H1 (cell line): ENCODE measurements at regions not wholly inside any gene's neighbourhood (a gene's known extent, or its start where the extent isn't known, plus 50 kb on each side); places are given as distances from the start of the nearest gene placed in this dataset.

Source experiments
- ATF2 ChIP-seq: IDR thresholded peaks from 2 replicates; pipeline ENCODE4 v1.6.1; 2012; ENCODE audit warnings: low read length, inconsistent platforms
- BRCA1 ChIP-seq: IDR thresholded peaks from 2 replicates; pipeline ENCODE4 v1.6.1; 2012; ENCODE audit warnings: low read depth, low read length, improper control_type of control experiment
- CBX5 ChIP-seq: fragments of 300-800, 300-1000 bp; sonication (generic); IDR thresholded peaks from 2 replicates; pipeline ENCODE4 v1.7.1; 2016; ENCODE audit warnings: antibody characterized with exemption, low read length, low read depth
- CREB1 ChIP-seq: IDR thresholded peaks from 2 replicates; pipeline ENCODE4 v1.6.1; 2012; ENCODE audit warnings: inconsistent platforms
- CTCF ChIP-seq, 3 experiments: IDR thresholded peaks; 1 replicate in 2 of 3; 2 replicates in 1 of 3; pipeline versions ENCODE4 v1.5.1 to v1.6.1; 2011; ENCODE audit warnings: low read length in 3 of 3, mild to moderate bottlenecking in 3 of 3, inconsistent platforms in 2 of 3, low read depth in 1 of 3, moderate library complexity in 1 of 3; ENCODE audit not compliant: insufficient read depth in 1 of 3; ENCODE audit errors: control extremely low read depth in 1 of 3
- EGR1 ChIP-seq: IDR thresholded peaks from 2 replicates; pipeline ENCODE4 v1.6.1; 2011; ENCODE audit warnings: low read depth, low read length, borderline replicate concordance
- EP300 ChIP-seq, 2 experiments: IDR thresholded peaks; 1 replicate in 1 of 2; 2 replicates in 1 of 2; pipeline ENCODE4 v1.6.1; 2011 to 2012; ENCODE audit warnings: low read depth in 2 of 2, low read length in 2 of 2, mild to moderate bottlenecking in 2 of 2, borderline replicate concordance in 1 of 2, inconsistent platforms in 1 of 2, moderate library complexity in 1 of 2
- HDAC2 ChIP-seq, 2 experiments: fragments of 300-600 bp in 1 of 2; sonication (generic) in 1 of 2; IDR thresholded peaks; 2 replicates each; pipeline ENCODE4 v1.6.1; 2011 to 2012; ENCODE audit warnings: low read depth in 2 of 2, low read length in 2 of 2, mild to moderate bottlenecking in 2 of 2, moderate library complexity in 2 of 2, borderline replicate concordance in 1 of 2, inconsistent platforms in 1 of 2
- POLR2A ChIP-seq, 2 experiments: IDR thresholded peaks; 1 replicate in 1 of 2; 2 replicates in 1 of 2; pipeline ENCODE4 v1.6.1; 2011; ENCODE audit warnings: low read depth in 2 of 2, low read length in 2 of 2, mild to moderate bottlenecking in 2 of 2; ENCODE audit errors: control extremely low read depth in 1 of 2

GRCh38 chr11:21930408-21930807 lies 262.5 kb upstream of the ANO5 start:
- TF ChIP-seq CTCF (IDR thresholded peaks at IDR 0.05; ENCODE audit: control extremely low read depth in 1 of 3, insufficient read depth in 1 of 3, low read depth in 1 of 3, low read length in 3 of 3) = no peak
- TF ChIP-seq HDAC2 (IDR thresholded peaks at IDR 0.05; ENCODE audit: borderline replicate concordance in 1 of 2, low read depth in 2 of 2, low read length in 2 of 2) = no peak
- no peak for TF ChIP-seq EGR1
- no peak for TF ChIP-seq POLR2A (IDR thresholded peaks at IDR 0.05; ENCODE audit: control extremely low read depth in 1 of 2, low read depth in 2 of 2, low read length in 2 of 2)
- no peak for TF ChIP-seq EP300 (IDR thresholded peaks at IDR 0.05; ENCODE audit: borderline replicate concordance in 1 of 2, low read depth in 2 of 2, low read length in 2 of 2)
- no peak for TF ChIP-seq BRCA1
- no peak for TF ChIP-seq ATF2
- no peak for TF ChIP-seq CBX5
- TF ChIP-seq CREB1 = no peak
